GM12874 (cell line): ENCODE measurements at regions not wholly inside any gene's neighbourhood (a gene's known extent, or its start where the extent isn't known, plus 50 kb on each side); places are given as distances from the start of the nearest gene placed in this dataset.

Experiments used
- TF ChIP-seq, protein P1 (sequence below): IDR thresholded peaks from 2 replicates; pipeline ENCODE4 v1.5.1; 2011; ENCODE audit warnings: low read depth, mild to moderate bottlenecking, control low read depth, low read length, moderate library complexity; ENCODE audit not compliant: insufficient read depth

DNA sequence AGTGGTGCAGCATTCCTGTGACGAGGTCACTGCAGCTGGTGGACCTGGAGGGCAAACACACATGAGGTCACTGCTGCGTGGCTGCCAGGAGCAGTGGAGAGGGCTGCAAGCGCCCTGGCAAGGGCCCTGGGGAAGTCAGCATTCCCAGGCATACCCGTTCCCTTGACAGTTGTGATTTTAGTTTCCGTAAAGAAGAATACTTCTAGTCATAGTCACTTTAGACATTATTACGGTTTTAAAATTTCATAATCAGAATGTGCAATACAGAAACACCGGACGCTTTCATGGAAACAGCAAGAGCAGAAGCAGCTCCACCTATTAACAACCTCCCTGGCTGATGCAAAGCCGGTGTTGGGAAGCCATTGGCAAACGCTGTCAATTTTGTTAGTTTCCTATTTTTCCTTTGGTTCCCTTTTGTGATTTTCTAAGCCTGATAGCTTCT is 129.8 kb downstream of the GADD45G start:
- TF ChIP-seq, protein P1, sequence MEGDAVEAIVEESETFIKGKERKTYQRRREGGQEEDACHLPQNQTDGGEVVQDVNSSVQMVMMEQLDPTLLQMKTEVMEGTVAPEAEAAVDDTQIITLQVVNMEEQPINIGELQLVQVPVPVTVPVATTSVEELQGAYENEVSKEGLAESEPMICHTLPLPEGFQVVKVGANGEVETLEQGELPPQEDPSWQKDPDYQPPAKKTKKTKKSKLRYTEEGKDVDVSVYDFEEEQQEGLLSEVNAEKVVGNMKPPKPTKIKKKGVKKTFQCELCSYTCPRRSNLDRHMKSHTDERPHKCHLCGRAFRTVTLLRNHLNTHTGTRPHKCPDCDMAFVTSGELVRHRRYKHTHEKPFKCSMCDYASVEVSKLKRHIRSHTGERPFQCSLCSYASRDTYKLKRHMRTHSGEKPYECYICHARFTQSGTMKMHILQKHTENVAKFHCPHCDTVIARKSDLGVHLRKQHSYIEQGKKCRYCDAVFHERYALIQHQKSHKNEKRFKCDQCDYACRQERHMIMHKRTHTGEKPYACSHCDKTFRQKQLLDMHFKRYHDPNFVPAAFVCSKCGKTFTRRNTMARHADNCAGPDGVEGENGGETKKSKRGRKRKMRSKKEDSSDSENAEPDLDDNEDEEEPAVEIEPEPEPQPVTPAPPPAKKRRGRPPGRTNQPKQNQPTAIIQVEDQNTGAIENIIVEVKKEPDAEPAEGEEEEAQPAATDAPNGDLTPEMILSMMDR = no peak

DNA sequence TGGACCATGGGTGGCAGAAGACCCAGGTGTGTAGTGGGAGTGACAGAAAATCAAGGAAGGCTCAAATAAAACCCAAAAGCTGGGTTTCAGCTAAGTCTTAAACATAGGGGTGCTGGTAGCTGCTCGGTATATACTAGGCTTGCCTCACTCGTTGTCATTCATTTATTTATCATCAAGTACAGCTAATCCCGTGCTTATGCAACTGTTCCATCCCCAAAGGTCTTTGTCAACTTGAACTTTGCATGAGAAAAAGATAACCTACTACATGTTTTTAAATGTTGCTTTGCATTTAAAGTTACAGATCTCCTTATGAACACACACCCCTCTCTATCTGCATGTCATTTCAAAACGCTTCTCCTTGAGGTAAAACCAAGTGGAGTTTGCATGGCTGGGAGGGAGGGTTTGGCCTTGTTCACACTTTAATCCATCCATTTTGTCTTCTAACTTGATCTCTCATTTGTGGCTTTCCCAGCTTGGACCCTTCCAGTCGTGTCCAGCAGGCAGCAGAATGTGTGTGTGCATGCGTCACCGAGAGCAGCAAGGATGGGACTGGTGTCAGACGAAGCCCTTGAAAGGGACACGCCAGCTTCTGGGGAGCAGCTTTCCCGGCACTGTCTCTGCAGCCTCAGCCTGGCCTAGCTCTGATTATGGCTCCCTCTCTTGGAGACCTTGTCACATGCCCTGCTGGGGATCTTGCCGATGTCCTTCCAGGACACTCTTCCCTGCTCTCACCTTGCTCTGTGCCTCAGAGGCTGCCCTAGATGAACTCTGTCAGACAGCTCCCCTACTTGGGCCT is 133.5 kb downstream of the GADD45G start:
- TF ChIP-seq, protein P1 = no peak

DNA sequence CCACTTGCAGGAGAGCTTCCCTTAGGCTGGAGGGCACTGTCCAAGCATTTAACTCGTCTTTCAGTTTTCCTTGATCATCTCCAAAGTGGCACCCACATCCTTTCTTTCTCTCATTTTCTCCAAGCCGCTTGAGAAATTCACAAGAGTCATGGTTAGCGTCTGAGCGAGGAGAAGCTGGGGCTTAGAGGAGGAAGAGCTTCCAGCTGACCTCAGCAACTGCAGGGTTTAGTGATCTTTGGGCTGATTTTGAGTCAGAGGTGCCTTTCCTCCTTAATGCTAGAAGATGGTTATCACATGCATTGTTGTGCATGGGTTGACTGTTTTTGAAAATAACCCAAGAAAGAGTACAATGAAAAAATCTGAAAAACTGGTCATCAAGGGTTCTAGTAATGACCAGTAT is 134.7 kb downstream of the GADD45G start:
- TF ChIP-seq, protein P1 = no peak

DNA sequence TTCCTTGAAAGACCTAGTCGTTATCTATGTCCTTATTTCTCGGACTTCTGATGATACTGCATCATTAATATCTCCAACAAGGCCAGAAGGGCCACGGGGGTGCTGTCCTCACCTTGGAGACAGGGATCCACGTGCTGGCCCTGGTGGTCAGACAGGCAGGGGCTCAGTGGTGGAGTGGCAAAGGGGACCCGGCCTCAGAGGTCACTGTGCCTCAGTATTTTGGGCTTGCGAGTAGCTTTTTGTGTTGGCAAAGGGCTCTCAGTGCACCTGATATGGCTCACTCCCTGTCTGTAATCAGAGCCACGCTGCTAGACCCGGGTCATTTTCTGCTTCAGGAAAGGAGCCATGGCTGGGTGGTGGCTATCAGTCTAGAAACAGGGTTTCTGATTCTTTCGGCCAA is 135.1 kb downstream of the GADD45G start:
- TF ChIP-seq, protein P1 = no peak

GRCh38 chr9:89740722-89741121 is 135.9 kb downstream of the GADD45G start:
- TF ChIP-seq, protein P1 = no peak

DNA sequence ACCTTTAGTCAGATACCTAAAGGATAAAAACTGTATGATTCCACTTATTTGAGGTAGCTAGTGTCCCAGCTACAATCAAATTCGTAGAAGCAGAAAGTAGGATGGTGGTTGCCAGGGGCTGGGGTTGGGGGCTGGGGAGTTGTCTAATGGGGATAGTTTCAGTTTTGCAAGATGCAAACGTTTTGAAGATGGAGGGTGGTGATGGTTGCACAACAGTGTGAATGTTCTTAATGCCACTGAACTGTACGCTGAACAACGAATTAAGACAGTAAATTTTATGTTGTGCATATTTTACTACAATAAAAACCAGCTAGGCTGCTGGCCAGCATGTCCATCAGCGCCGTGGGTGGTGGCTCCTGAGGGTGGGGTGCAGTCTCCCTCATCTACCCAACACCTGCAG is 137.8 kb downstream of the GADD45G start:
- TF ChIP-seq, protein P1 = no peak

DNA sequence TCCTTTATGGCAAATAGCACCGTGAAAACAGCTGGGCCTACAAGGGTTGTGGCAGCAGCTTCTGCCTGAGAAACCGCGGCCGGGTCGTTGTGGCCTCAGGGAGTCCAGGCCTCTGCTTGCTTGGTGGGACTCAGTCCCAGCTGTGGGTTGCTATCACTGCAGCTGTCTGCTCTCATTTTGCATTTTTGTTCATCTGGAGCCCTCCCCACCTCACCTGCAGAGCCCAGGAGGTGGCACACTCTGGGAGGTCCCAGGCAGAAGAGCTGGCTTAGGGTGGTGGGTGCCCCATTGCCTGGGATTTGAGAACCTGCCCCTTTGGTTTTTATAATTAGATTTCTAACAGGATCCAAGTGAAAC is 138.4 kb downstream of the GADD45G start:
- TF ChIP-seq, protein P1 = no peak
